ENCODE measurements at regions not wholly inside any gene's neighbourhood (a gene's known extent, or its start where the extent isn't known, plus 50 kb on each side); places are given as distances from the start of the nearest gene placed in this dataset.

GRCh38 chr3:103380391-103380790, 945.6 kb downstream of the ZPLD1 start:
- intact Hi-C loops (cut with DNase I), result no loop called here

DNA sequence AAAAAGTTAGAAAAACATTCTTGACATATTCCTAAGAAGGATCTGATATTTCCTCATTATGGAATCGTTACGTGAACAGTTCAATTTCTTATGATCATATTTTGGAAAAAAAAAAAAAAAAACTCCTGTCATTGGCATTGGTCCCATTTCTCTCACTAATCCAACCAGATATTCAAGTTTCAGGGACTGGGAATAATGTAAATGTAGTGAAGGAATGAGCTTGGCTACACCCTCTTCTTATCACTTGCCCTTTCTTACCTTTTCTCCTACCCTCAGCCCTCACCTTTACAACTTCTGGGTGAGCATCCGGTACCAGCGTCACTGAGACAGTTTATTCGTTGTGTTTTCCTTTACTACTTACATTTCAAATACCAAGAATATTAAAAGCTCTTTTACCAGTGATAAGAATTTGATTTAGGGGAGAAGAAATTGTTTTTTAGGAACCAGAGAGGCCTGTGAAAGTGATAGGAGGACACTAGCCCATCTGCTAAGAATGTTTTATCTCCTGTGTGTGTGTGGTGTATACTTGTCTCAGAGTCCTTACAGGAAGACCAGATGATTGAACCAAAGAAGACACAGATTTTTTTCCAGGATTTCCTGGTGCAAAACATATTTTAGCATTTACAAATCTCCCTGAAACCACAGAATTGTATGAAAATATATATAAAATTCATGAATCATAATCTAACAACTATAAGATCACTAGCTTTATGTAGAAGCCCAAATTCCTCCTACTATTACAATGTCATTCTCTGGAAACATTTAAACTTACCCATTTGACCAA, 946.7 kb downstream of the ZPLD1 start:
- no peaks in the 10 kb centered on the region for H3K36me3 ChIP-seq
- intact Hi-C loops (cut with DNase I), result no loop called here
- DNase-seq, result no peak
- H3K9me3 ChIP-seq, result no peaks in the 10 kb centered on the region
- no peaks in the 10 kb centered on the region for H3K4me1 ChIP-seq
- H3K4me3 ChIP-seq, result no peak overlapping the region
- TF ChIP-seq, protein P1, sequence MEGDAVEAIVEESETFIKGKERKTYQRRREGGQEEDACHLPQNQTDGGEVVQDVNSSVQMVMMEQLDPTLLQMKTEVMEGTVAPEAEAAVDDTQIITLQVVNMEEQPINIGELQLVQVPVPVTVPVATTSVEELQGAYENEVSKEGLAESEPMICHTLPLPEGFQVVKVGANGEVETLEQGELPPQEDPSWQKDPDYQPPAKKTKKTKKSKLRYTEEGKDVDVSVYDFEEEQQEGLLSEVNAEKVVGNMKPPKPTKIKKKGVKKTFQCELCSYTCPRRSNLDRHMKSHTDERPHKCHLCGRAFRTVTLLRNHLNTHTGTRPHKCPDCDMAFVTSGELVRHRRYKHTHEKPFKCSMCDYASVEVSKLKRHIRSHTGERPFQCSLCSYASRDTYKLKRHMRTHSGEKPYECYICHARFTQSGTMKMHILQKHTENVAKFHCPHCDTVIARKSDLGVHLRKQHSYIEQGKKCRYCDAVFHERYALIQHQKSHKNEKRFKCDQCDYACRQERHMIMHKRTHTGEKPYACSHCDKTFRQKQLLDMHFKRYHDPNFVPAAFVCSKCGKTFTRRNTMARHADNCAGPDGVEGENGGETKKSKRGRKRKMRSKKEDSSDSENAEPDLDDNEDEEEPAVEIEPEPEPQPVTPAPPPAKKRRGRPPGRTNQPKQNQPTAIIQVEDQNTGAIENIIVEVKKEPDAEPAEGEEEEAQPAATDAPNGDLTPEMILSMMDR (IDR thresholded peaks at IDR 0.05), result no peak
- TF ChIP-seq EP300 (IDR thresholded peaks at IDR 0.05), result no peak
- no peak for TF ChIP-seq POLR2A (IDR thresholded peaks at IDR 0.05)
- no peak for TF ChIP-seq POLR2AphosphoS5 (IDR thresholded peaks at IDR 0.05)
- 33 to 73% methylated on average over 5 of the region's 5 CpGs for WGBS, 2 donors
- no peaks in the 10 kb centered on the region for H3K27me3 ChIP-seq
- H3K27ac ChIP-seq, result no peak overlapping the region

More at GRCh38 chr3:103380391-103380790, 945.6 kb downstream of the ZPLD1 start:
- Histone ChIP-seq H3K36me3 (no peaks in the 10 kb centered on the region), H3K27me3 (no peaks in the 10 kb centered on the region), H3K9me3 (no peaks in the 10 kb centered on the region), H3K4me1 (no peaks in the 10 kb centered on the region), H3K4me3 (no peak overlapping the region), H3K27ac (no peak overlapping the region)
- TF ChIP-seq POLR2A (IDR thresholded peaks at IDR 0.05) (no peak), EP300 (IDR thresholded peaks at IDR 0.05) (no peak), POLR2AphosphoS5 (IDR thresholded peaks at IDR 0.05) (no peak)
- TF ChIP-seq, protein P1 (IDR thresholded peaks at IDR 0.05), result no peak
- DNase-seq, result no peak

DNA sequence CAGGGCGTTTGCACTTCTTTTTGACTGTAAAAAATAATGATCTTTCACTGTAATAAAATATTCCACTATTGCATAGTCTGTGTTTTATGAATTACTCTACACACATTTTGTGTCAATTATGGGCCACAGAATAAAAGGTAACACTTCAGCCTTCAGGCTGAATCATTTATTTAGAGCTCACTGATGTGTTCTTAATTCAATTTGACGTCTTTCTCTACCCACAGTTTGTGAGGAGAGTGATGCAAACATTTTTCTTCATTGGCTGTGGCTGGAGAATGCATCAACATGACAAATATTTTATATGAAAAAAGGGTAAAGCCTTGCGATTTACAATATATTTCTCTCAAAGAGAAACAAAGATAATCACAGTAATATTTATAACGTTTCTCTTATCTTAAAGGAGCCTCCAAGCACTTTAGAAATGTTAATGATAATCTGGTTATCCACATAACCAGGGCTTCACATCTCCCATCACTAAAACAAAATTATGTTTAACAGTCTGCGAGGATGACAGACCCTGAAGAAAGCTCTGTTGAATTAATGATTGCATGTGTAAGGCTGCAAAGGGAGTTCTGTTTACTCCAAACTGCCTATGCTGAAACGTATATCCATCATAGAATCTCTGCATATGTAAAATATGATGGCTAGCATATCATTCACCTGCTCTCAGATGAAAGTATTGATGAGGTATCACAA, 951.3 kb downstream of the ZPLD1 start:
- no peaks in the 10 kb centered on the region for H3K9me3 ChIP-seq
- H3K36me3 ChIP-seq, result no peaks in the 10 kb centered on the region
- DNase-seq, result no peak
- no peak overlapping the region for H3K4me3 ChIP-seq
- WGBS, 2 donors, result 46 to 60% methylated on average over 6 of the region's 6 CpGs
- intact Hi-C loops (cut with DNase I), result no loop called here
- TF ChIP-seq POLR2A (IDR thresholded peaks at IDR 0.05) (no peak), EP300 (IDR thresholded peaks at IDR 0.05) (no peak)
- TF ChIP-seq, protein P1 (IDR thresholded peaks at IDR 0.05), result no peak
- H3K4me1 ChIP-seq, result peaks cover 0 to 13% (median 4%) of the 10 kb centered on the region in 4 donors
- H3K27me3 ChIP-seq, result no peaks in the 10 kb centered on the region
- H3K27ac ChIP-seq, result no peak overlapping the region

DNA sequence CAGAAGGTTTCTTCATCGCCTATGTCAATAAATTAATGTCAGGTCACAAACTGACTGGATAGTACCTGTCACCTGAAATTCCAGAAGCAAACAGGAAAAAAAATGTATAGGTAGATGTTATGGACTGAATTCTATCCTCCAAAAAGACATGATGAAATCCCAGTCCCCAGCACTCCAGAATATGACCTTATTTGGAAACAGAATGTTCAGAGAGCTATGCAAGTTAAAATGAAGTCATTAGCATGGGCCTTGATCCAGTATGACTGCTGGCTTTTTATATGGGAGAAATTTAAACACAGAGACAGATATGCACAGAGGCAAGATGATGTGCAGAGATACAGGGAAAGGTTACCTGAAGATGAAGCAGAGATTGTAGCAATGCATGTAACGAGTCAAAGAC, 953.4 kb downstream of the ZPLD1 start:
- TF ChIP-seq POLR2A (IDR thresholded peaks at IDR 0.05) (no peak), EP300 (IDR thresholded peaks at IDR 0.05) (no peak), POLR2AphosphoS5 (IDR thresholded peaks at IDR 0.05) (no peak)
- TF ChIP-seq, protein P1 (IDR thresholded peaks at IDR 0.05), result no peak
- Histone ChIP-seq H3K9me3 (no peaks in the 10 kb centered on the region), H3K36me3 (no peaks in the 10 kb centered on the region), H3K4me3 (no peak overlapping the region), H3K4me1 (peaks cover 0 to 13% (median 4%) of the 10 kb centered on the region in 4 donors), H3K27me3 (no peaks in the 10 kb centered on the region), H3K27ac (no peak overlapping the region)
- DNase-seq, result no peak
- 25 to 50% methylated on average over 2 of the region's 2 CpGs for WGBS, 2 donors
- intact Hi-C loops (cut with DNase I), result no loop called here

Measured in sigmoid colon (tissue), 6 donors.